Smooth muscle cell (in vitro differentiated cells): ENCODE measurements at regions not wholly inside any gene's neighbourhood (a gene's known extent, or its start where the extent isn't known, plus 50 kb on each side); places are given as distances from the start of the nearest gene placed in this dataset.

Source experiments
- DNase-seq: peaks from one replicate; lab custom pipeline; 2025; ENCODE audit not compliant: unreplicated experiment; lab: John Stamatoyannopoulos, UW
- H2AFZ ChIP-seq: fragments of 200-600 bp; sonication (generic); 2 replicates; pipeline ENCODE4 v1.6.0; 2016; ENCODE audit warnings: antibody characterized with exemption, low read depth, mild to moderate bottlenecking
- H3F3A ChIP-seq: fragments of 200-600 bp; sonication (generic); 2 replicates; pipeline ENCODE4 v1.6.0; 2017; ENCODE audit warnings: antibody characterized with exemption, low read depth
- H3K27ac ChIP-seq: fragments of 200-600 bp; sonication (generic); 2 replicates; pipeline ENCODE4 v1.5.1; 2016; ENCODE audit warnings: low read depth, mild to moderate bottlenecking
- H3K27me3 ChIP-seq: fragments of 200-600 bp; sonication (generic); 2 replicates; pipeline ENCODE4 v1.6.1; 2016; ENCODE audit warnings: low read depth, mild to moderate bottlenecking
- H3K36me3 ChIP-seq: fragments of 200-600 bp; sonication (generic); 2 replicates; pipeline ENCODE4 v1.5.1; 2016; ENCODE audit warnings: low read depth
- H3K4me1 ChIP-seq: fragments of 200-600 bp; sonication (generic); 2 replicates; pipeline ENCODE4 v1.5.1; 2016; ENCODE audit warnings: low read depth
- H3K4me2 ChIP-seq: fragments of 200-600 bp; sonication (generic); 2 replicates; pipeline ENCODE4 v1.6.0; 2016; ENCODE audit warnings: mild to moderate bottlenecking
- H3K4me3 ChIP-seq: fragments of 200-600 bp; sonication (generic); 2 replicates; pipeline ENCODE4 v1.5.1; 2016; ENCODE audit warnings: mild to moderate bottlenecking
- H3K79me2 ChIP-seq: fragments of 200-600 bp; sonication (generic); 2 replicates; pipeline ENCODE4 v1.6.0; 2016; ENCODE audit warnings: low read depth, mild to moderate bottlenecking
- H3K9ac ChIP-seq: fragments of 200-600 bp; sonication (generic); 2 replicates; pipeline ENCODE4 v1.6.0; 2016; ENCODE audit warnings: low read depth
- H3K9me3 ChIP-seq: fragments of 200-600 bp; sonication (generic); replicated peaks from 2 replicates; pipeline ENCODE4 v1.5.1; 2016; ENCODE audit warnings: low read depth
- H4K20me1 ChIP-seq: fragments of 200-600 bp; sonication (generic); 2 replicates; pipeline ENCODE4 v1.6.0; 2016; ENCODE audit warnings: low read depth
- CTCF ChIP-seq: fragments of 200-600 bp; sonication (generic); IDR thresholded peaks from 2 replicates; pipeline ENCODE4 v1.5.1; 2017; ENCODE audit warnings: borderline replicate concordance, mild to moderate bottlenecking, antibody characterized with exemption; ENCODE audit not compliant: insufficient read depth, poor library complexity, severe bottlenecking
- WGBS: methylation state at CpG from one replicate; pipeline ENCODE4 v1.1.7; 2016; ENCODE audit warnings: low lambda C conversion rate; 5-methylcytosine and 5-hydroxymethylcytosine counted together

DNA sequence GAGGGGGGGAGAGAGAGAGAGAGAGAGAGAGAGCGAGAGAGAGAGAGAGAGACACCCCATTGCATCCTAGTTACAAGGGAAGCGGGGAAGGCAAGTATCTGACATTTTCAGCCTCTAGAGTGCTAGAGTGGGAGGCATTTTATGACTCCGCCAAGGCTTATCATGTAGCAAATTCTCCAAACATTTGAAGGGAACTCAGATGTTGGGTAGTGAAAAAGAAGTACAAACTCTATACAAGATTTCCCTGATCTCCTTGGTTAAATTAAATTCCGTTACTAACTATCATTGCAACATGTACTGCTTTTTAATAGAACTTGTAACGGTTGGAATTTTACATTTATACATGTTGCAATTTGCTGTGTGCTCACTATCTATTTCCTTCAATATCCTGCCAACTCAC is 83.4 kb upstream of the FAM3C start:
- no peak for TF ChIP-seq CTCF
- no peaks in the 10 kb centered on the region for H3K9me3 ChIP-seq
- no peak overlapping the region for H3K9ac ChIP-seq
- H3K27ac ChIP-seq: peak overlapping the region; percentile 58
- H4K20me1 ChIP-seq: peaks cover 100% of the 10 kb centered on the region
- H3K36me3 ChIP-seq: no peaks in the 10 kb centered on the region
- DNase-seq: no peak
- H2AFZ ChIP-seq: no peak overlapping the region
- H3K4me1 ChIP-seq: peaks cover 54% of the 10 kb centered on the region
- WGBS: 28% methylated on average over 5 of the region's 5 CpGs
- peaks cover 70% of the 10 kb centered on the region for H3K79me2 ChIP-seq
- no peaks in the 10 kb centered on the region for H3K27me3 ChIP-seq
- H3K4me3 ChIP-seq: no peak overlapping the region
- peaks cover 29% of the 10 kb centered on the region for H3F3A ChIP-seq
- H3K4me2 ChIP-seq: peak overlapping the region; percentile 63

DNA sequence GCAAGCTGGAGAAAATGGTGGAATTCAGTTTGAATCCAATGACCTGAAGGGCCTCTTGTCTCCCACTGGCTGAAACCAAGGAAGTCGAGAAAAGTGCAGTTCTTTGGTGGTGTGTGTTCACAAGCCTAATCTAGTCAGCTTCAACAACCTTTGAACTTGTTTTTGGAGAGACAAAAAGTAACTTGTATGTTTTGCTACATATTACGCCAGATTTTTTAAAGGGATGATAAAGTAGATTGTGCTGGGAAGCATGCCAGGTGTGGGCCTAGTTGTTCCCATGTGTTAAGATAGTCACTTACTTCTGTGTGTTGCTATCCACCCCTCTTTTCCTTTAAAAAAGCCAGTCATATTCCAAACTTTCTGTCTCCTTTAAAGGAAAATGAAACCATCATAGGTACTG is 79.7 kb upstream of the FAM3C start:
- Histone ChIP-seq H3K4me1 (peaks cover 37% of the 10 kb centered on the region), H3K9me3 (no peaks in the 10 kb centered on the region), H3K4me2 (no peak overlapping the region), H3K9ac (no peak overlapping the region), H3F3A (peaks cover 18% of the 10 kb centered on the region), H4K20me1 (peaks cover 100% of the 10 kb centered on the region), H3K4me3 (no peak overlapping the region), H3K79me2 (peaks cover 66% of the 10 kb centered on the region), H2AFZ (no peak overlapping the region), H3K36me3 (no peaks in the 10 kb centered on the region), H3K27ac (peak overlapping the region; percentile 76), H3K27me3 (no peaks in the 10 kb centered on the region)
- no peak for DNase-seq
- 89% methylated on average over 2 of the region's 2 CpGs for WGBS
- no peak for TF ChIP-seq CTCF

- Histone ChIP-seq H3K36me3 (no peaks in the 10 kb centered on the region), H3K27me3 (no peaks in the 10 kb centered on the region), H3K9ac (peak overlapping the region; percentile 1), H3K27ac (peak overlapping the region; percentile 76), H3K4me2 (peak overlapping the region; percentile 0), H3K79me2 (peaks cover 72% of the 10 kb centered on the region), H3K4me1 (peaks cover 23% of the 10 kb centered on the region), H3K4me3 (no peak overlapping the region), H3K9me3 (no peaks in the 10 kb centered on the region), H3F3A (peaks cover 4% of the 10 kb centered on the region), H4K20me1 (peaks cover 100% of the 10 kb centered on the region), H2AFZ (no peak overlapping the region)
- WGBS: 90% methylated on average over 1 of the region's 1 CpG
- no peak for DNase-seq
- no peak for TF ChIP-seq CTCF
Measured at GRCh38 chr7:121474301-121474673, 78.2 kb upstream of the FAM3C start.

DNA sequence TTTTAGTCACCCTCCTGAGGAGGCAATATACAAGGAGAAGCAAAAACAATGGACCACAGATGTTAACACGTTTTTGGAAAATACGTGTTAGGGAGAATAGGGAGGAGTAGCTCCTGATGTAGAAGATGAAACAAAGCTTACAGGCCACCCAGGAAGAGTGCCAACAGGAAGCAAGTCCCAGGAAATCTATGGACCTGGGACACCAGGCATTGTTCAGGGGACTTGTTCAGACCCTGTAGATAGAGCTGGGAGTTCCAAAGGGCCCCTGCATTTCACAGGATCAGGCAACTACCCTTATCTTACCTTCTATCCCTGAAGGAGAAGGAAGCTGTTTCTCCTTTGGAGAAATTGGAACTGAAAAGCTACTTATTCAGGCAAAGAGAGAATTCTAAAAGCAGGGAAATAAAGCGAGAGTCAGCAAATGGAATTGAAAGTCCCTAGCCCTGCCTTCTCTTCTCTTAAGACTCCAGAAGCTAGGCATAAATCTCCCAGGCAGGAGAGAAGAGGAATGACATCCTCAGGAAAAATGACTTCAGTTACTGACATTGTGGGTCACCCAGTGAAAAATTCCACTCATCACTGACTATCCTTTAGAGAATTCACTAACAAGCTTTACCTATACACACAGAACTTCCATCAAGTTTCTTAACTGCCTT is 77.7 kb upstream of the FAM3C start:
- Histone ChIP-seq H3K4me3 (no peak overlapping the region), H3K27me3 (no peaks in the 10 kb centered on the region), H3K4me1 (peaks cover 19% of the 10 kb centered on the region), H3F3A (peaks cover 4% of the 10 kb centered on the region), H3K4me2 (peak overlapping the region; percentile 0), H3K36me3 (no peaks in the 10 kb centered on the region), H3K27ac (peak overlapping the region; percentile 76), H4K20me1 (peaks cover 100% of the 10 kb centered on the region), H3K9ac (peak overlapping the region; percentile 1), H2AFZ (no peak overlapping the region), H3K9me3 (no peaks in the 10 kb centered on the region), H3K79me2 (peaks cover 72% of the 10 kb centered on the region)
- 69% methylated on average over 3 of the region's 3 CpGs for WGBS
- no peak for TF ChIP-seq CTCF
- no peak for DNase-seq
